Lung (tissue), 11 donors: ENCODE measurements at regions not wholly inside any gene's neighbourhood (a gene's known extent, or its start where the extent isn't known, plus 50 kb on each side); places are given as distances from the start of the nearest gene placed in this dataset.

Source experiments
- ATAC-seq: fragments of 200-7000 bp; cut with Tn5 transposase; one replicate; pipeline ENCODE4 v1.9.1; 2020; ENCODE audit warnings: moderate number of reproducible peaks; ENCODE audit not compliant: insufficient read depth, low FRiP score
- DNase-seq, 3 donors: peaks; one replicate each; pipeline ENCODE4 v3.0.0-alpha.2; 2013 to 2017
- H3K27ac ChIP-seq, 2 donors: one replicate each; pipeline ENCODE4 v1.5.1; 2013; ENCODE audit warnings: mild to moderate bottlenecking in 2 of 2, moderate library complexity in 2 of 2, control low read depth in 1 of 2, inconsistent platforms in 1 of 2, low read depth in 1 of 2, low read length in 1 of 2
- H3K27me3 ChIP-seq, 3 donors: one replicate each; pipeline ENCODE4 v1.5.1; 2013; ENCODE audit warnings: low read length in 2 of 3; ENCODE audit not compliant: control insufficient read depth in 3 of 3, insufficient read depth in 3 of 3
- H3K36me3 ChIP-seq, 4 donors: one replicate each; pipeline ENCODE4 v1.5.1; 2013; ENCODE audit warnings: low read length in 4 of 4, mild to moderate bottlenecking in 1 of 4, moderate library complexity in 1 of 4; ENCODE audit not compliant: control insufficient read depth in 4 of 4, insufficient read depth in 4 of 4
- H3K4me1 ChIP-seq, 5 donors: one replicate each; pipeline ENCODE4 v1.5.1; 2013; ENCODE audit warnings: low read length in 5 of 5, mild to moderate bottlenecking in 2 of 5, moderate library complexity in 1 of 5; ENCODE audit not compliant: control insufficient read depth in 5 of 5, insufficient read depth in 5 of 5
- H3K4me3 ChIP-seq: one replicate; pipeline ENCODE4 v1.5.1; 2013; ENCODE audit warnings: mild to moderate bottlenecking, control low read depth, moderate library complexity
- H3K9ac ChIP-seq, 2 donors: one replicate each; pipeline ENCODE4 v1.5.1; 2013; ENCODE audit warnings: low read length in 2 of 2, control low read depth in 1 of 2; ENCODE audit not compliant: insufficient read depth in 1 of 2
- H3K9me3 ChIP-seq, 4 donors: one replicate each; pipeline ENCODE4 v1.5.1; 2013; ENCODE audit warnings: low read length in 3 of 4, mild to moderate bottlenecking in 1 of 4, moderate library complexity in 1 of 4; ENCODE audit not compliant: control insufficient read depth in 4 of 4, insufficient read depth in 3 of 4
- WGBS, 2 donors: extraction: QIAGEN DNeasy Blood & Tissue Kit; methylation state at CpG; one replicate each; pipeline ENCODE4 v1.1.7; 2013; 5-methylcytosine and 5-hydroxymethylcytosine counted together
- TF ChIP-seq, protein P1 (sequence below): IDR thresholded peaks from 2 replicates; pipeline ENCODE4 v1.5.1; 2012; ENCODE audit warnings: mild to moderate bottlenecking; ENCODE audit errors: control extremely low read depth, extremely low read depth
- donor health status: control.
- donor health status: control.
- donor health status: Bipolar disorder and iron deficiency.
- donor health status: healthy.
- donor health status: DM: yes; HTN: yes; CAD: no.

DNA sequence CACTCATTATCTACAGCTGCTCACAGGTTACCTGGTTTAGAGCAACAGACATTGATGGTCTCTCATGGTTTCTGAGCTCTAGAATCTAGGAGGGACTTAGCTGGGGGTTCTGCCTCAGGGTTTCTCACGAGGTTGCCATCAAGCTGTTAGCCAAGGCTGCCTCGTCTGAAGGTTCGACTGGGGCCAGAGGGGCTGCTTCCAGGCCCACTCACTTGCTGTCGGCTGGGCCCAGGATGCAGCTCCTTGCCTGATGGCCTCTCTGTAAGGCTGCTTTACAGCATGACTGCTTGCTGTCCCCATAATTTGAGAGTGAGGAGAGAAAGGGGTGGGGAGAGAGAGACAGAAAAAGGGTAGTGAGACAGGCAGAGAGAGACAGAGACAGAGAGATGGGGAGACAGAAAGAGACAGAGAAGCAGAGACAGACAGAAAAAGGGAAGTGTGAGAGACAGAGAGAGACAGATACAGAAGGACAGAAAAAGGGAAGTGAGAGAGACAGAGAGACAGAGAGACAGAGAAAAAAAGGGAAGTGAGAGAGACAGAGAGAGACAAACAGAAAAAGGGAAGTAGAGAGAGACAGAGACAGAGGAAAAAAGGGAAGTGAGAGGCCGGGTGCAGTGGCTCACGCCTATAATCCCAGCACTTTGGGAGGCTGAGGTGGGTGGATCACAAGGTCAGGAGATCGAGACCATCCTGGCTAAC is 106.8 kb upstream of the C1orf174 start:
- ATAC-seq (no peak), DNase-seq (no peak)
- no peak overlapping the region for H3K9ac ChIP-seq
- no peak overlapping the region for H3K27ac ChIP-seq
- no peak overlapping the region for H3K4me3 ChIP-seq
- TF ChIP-seq, protein P1, sequence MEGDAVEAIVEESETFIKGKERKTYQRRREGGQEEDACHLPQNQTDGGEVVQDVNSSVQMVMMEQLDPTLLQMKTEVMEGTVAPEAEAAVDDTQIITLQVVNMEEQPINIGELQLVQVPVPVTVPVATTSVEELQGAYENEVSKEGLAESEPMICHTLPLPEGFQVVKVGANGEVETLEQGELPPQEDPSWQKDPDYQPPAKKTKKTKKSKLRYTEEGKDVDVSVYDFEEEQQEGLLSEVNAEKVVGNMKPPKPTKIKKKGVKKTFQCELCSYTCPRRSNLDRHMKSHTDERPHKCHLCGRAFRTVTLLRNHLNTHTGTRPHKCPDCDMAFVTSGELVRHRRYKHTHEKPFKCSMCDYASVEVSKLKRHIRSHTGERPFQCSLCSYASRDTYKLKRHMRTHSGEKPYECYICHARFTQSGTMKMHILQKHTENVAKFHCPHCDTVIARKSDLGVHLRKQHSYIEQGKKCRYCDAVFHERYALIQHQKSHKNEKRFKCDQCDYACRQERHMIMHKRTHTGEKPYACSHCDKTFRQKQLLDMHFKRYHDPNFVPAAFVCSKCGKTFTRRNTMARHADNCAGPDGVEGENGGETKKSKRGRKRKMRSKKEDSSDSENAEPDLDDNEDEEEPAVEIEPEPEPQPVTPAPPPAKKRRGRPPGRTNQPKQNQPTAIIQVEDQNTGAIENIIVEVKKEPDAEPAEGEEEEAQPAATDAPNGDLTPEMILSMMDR: no peak
- 54 to 74% methylated on average over 6 to 7 of the region's 7 CpGs for WGBS, 2 donors
- no peaks in the 10 kb centered on the region for H3K36me3 ChIP-seq
- H3K27me3 ChIP-seq: peaks cover 0 to 3% (median 0%) of the 10 kb centered on the region in 3 donors
- H3K4me1 ChIP-seq: no peaks in the 10 kb centered on the region
- peaks cover 0 to 15% (median 0%) of the 10 kb centered on the region in 4 donors for H3K9me3 ChIP-seq

DNA sequence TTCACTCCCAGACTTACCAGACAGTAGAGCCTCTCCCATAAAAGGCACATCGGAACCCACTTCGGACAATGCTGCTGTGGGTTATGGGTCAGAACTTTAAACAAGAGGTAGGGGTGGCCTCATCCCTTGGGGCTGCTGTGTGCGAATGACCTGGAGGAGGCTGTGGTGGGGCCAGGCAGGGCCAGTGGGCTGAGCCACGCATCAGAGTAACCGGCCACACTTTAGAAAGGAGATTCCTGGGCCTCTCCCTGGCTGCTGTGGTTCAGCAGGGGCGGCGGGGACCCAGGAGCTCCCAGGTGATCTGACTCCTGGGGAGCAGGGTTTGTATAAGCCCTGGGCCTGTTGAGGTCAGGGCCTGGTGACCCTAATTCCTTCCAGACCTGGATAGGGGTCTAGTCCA is 110.2 kb upstream of the C1orf174 start:
- Histone ChIP-seq H3K9ac (no peak overlapping the region), H3K4me3 (no peak overlapping the region), H3K27me3 (peaks cover 0 to 7% (median 3%) of the 10 kb centered on the region in 3 donors), H3K27ac (no peak overlapping the region), H3K4me1 (no peaks in the 10 kb centered on the region), H3K9me3 (peaks cover 0 to 15% (median 0%) of the 10 kb centered on the region in 4 donors), H3K36me3 (no peaks in the 10 kb centered on the region)
- TF ChIP-seq, protein P1: no peak
- 82 to 85% methylated on average over 7 of the region's 7 CpGs for WGBS, 2 donors
- DNase-seq (no peak), ATAC-seq (no peak)

DNA sequence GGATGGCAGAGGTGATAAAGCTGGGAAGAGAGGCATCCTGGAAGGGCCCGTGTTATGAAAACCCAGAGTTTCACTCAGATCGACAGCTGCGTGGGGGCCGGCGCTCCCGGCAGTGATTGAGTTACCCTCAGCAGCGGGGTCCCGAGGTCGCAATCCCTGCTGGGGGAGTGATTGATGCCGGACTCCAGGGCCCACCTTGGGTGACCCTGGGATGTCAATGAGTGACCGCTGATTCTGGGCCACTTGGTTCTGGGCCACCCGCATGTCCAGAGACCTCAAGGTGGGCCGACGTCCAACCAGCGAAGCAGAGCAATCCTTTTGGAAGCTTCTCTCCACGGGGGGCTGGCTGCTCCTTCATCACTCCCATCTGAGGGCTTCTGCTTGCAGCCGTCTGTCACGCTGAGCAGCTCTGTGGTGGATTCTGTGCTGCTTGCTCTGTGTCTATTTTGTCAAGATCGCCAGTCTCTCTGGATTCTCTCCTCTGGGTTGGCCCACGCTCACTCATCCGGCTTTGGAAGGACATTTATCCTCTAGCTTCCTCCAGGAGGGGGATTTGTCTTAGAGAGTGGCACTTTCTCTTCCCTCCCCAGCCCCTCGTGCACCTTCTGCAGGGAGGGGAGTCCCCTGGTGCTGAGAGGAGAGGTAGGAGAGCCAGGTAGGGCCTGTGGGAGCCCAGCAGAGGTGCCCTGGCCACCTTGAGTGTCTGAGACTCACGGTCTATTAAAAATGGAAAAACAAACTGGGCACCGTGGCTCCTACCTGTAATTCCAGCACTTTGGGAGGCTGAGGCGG is 110.9 kb upstream of the C1orf174 start:
- no peak overlapping the region for H3K27ac ChIP-seq
- ATAC-seq (no peak), DNase-seq (no peak)
- peaks cover 0 to 7% (median 3%) of the 10 kb centered on the region in 3 donors for H3K27me3 ChIP-seq
- no peak overlapping the region for H3K9ac ChIP-seq
- no peaks in the 10 kb centered on the region for H3K4me1 ChIP-seq
- H3K36me3 ChIP-seq: no peaks in the 10 kb centered on the region
- H3K4me3 ChIP-seq: no peak overlapping the region
- TF ChIP-seq, protein P1: no peak
- WGBS, 2 donors: 59 to 80% methylated on average over 25 of the region's 25 CpGs
- peaks cover 0 to 12% (median 0%) of the 10 kb centered on the region in 4 donors for H3K9me3 ChIP-seq
